ENCODE measurements at regions not wholly inside any gene's neighbourhood (a gene's known extent, or its start where the extent isn't known, plus 50 kb on each side); places are given as distances from the start of the nearest gene placed in this dataset.

- Histone ChIP-seq H3K27me3 (no peaks in the 10 kb centered on the region), H3K36me3 (no peaks in the 10 kb centered on the region), H3K4me1 (no peaks in the 10 kb centered on the region), H3K9me3 (peaks cover 0 to 7% (median 0%) of the 10 kb centered on the region in 3 donors), H3K4me3 (no peak overlapping the region), H3K27ac (no peak overlapping the region)
- WGBS, 2 donors (ENCODE audit: low coverage in 1 of 2) = 75% methylated on average over 5 to 6 of the region's 6 CpGs
- no peak for TF ChIP-seq EP300 (IDR thresholded peaks at IDR 0.05)
- TF ChIP-seq, protein P1, sequence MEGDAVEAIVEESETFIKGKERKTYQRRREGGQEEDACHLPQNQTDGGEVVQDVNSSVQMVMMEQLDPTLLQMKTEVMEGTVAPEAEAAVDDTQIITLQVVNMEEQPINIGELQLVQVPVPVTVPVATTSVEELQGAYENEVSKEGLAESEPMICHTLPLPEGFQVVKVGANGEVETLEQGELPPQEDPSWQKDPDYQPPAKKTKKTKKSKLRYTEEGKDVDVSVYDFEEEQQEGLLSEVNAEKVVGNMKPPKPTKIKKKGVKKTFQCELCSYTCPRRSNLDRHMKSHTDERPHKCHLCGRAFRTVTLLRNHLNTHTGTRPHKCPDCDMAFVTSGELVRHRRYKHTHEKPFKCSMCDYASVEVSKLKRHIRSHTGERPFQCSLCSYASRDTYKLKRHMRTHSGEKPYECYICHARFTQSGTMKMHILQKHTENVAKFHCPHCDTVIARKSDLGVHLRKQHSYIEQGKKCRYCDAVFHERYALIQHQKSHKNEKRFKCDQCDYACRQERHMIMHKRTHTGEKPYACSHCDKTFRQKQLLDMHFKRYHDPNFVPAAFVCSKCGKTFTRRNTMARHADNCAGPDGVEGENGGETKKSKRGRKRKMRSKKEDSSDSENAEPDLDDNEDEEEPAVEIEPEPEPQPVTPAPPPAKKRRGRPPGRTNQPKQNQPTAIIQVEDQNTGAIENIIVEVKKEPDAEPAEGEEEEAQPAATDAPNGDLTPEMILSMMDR (IDR thresholded peaks at IDR 0.05) = no peak
- TF ChIP-seq POLR2AphosphoS5 (IDR thresholded peaks at IDR 0.05) = no peak
- TF ChIP-seq POLR2A (IDR thresholded peaks at IDR 0.05) = no peak
- no peak for ATAC-seq
Measured at GRCh38 chr2:111219285-111219684, 98.6 kb downstream of the BCL2L11 start.

DNA sequence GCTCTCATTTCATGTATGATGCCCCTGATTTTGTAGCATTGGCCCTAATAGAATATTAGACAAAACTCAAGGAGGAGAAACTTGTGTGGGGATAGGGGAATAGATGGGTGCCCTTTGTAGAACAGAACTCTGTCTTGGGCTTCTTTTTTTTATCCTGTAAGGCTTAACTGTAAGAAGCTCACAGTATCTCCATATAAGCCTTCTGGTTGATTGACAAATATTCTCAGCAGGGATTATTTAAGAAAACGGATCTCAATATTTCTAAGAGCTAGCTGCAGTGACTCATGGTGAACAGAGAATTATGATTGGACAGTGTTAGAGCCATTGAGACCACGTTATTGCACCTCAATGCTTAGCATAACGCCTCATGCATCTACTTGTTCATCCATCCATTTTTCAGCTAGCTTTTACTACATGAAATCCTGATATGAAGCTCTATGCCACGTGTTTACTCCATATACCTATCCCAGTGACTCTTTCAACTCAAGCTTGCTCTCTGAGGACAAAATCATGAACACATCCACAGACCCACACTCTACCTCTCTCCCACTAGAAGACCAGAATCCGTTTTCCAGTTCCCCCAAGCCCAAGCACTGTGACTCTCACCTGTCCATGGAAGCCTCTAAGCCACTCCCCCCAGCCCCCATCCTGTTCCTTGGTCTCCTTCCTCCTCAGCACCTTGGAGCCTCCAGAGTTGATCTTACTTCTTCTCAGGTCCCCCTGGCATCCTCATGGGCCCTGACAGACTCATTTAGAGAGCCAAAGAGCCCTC is 99.2 kb downstream of the BCL2L11 start:
- no peaks in the 10 kb centered on the region for H3K36me3 ChIP-seq
- H3K27ac ChIP-seq = no peak overlapping the region
- no peak for ATAC-seq
- H3K4me1 ChIP-seq = no peaks in the 10 kb centered on the region
- no peaks in the 10 kb centered on the region for H3K27me3 ChIP-seq
- H3K4me3 ChIP-seq = no peak overlapping the region
- no peak for TF ChIP-seq EP300 (IDR thresholded peaks at IDR 0.05)
- TF ChIP-seq, protein P1 (IDR thresholded peaks at IDR 0.05) = no peak
- no peak for TF ChIP-seq POLR2AphosphoS5 (IDR thresholded peaks at IDR 0.05)
- no peak for TF ChIP-seq POLR2A (IDR thresholded peaks at IDR 0.05)
- 77 to 95% methylated on average over 5 of the region's 5 CpGs for WGBS, 2 donors (ENCODE audit: low coverage in 1 of 2)
- peaks cover 0 to under 1% (median 0%) of the 10 kb centered on the region in 3 donors for H3K9me3 ChIP-seq

- 100% methylated on average over 1 of the region's 1 CpG for WGBS, 2 donors (ENCODE audit: low coverage in 1 of 2)
- Histone ChIP-seq H3K36me3 (no peaks in the 10 kb centered on the region), H3K4me1 (no peaks in the 10 kb centered on the region), H3K4me3 (no peak overlapping the region), H3K27me3 (no peaks in the 10 kb centered on the region), H3K9me3 (no peaks in the 10 kb centered on the region), H3K27ac (no peak overlapping the region)
- TF ChIP-seq POLR2A (IDR thresholded peaks at IDR 0.05) = no peak
- no peak for TF ChIP-seq EP300 (IDR thresholded peaks at IDR 0.05)
- TF ChIP-seq POLR2AphosphoS5 (IDR thresholded peaks at IDR 0.05) = no peak
- TF ChIP-seq, protein P1 (IDR thresholded peaks at IDR 0.05) = no peak
- no peak for ATAC-seq
Measured at GRCh38 chr2:111220962-111221361, 100.2 kb downstream of the BCL2L11 start.

DNA sequence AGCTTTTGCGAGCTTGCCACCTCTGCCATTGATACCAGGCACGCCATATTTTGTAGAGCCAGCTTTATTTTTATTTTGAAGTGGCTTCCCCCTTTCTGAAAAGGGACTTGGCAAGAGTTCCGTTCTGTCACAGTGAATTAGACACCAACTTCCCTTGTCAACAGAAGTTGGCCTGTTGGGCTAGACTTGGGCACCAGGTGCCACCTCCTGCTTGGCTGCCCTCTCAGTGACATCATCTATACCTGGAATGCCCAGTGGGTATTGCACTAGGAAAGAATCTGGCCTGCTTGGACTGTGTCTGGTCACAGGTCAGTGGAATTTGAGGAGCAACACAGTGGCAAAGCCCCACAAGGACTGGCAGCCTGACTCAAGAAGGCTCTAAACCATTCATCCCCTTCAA is 101.0 kb downstream of the BCL2L11 start:
- H3K36me3 ChIP-seq = no peaks in the 10 kb centered on the region
- TF ChIP-seq, protein P1 (IDR thresholded peaks at IDR 0.05) = no peak
- no peak for TF ChIP-seq POLR2A (IDR thresholded peaks at IDR 0.05)
- no peaks in the 10 kb centered on the region for H3K27me3 ChIP-seq
- WGBS, 2 donors (ENCODE audit: low coverage in 1 of 2) = 80 to 100% methylated on average over 1 to 2 of the region's 3 CpGs
- no peaks in the 10 kb centered on the region for H3K9me3 ChIP-seq
- H3K4me3 ChIP-seq = no peak overlapping the region
- H3K4me1 ChIP-seq = no peaks in the 10 kb centered on the region
- ATAC-seq = no peak
- no peak overlapping the region for H3K27ac ChIP-seq

DNA sequence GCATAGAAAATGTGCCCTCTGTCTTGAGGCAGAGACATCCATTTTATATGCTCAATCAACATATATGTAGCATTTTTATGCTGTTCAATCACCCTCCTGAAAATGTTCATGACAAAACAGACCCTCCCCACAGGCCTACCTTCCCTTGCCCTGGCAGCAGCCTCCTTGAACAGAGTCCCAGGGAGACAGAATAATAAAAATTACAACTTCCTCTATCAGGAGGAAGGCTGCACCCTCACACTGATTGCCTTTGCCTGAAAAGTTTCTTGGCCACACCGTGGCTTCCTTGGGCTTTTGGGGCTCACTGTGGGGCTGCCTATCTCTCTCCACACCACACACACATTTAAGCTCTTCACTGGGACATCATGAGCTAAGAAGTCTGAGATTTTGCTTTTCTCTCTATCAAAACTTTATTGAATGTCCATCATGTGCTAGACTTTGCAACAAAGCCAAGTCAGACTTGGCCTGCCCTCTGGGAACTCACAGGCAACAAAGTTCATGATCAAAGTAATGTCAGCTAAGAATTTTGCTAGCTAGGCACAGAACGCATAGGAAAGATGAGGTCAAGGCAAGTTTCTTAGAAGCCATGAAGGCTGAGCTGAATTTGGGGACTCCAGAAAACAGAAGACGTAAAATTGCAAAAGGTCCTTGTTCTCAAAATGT is 101.6 kb downstream of the BCL2L11 start:
- ATAC-seq = no peak
- Histone ChIP-seq H3K36me3 (no peaks in the 10 kb centered on the region), H3K4me1 (no peaks in the 10 kb centered on the region), H3K4me3 (no peak overlapping the region), H3K27me3 (no peaks in the 10 kb centered on the region), H3K27ac (no peak overlapping the region), H3K9me3 (no peaks in the 10 kb centered on the region)
- no peak for TF ChIP-seq POLR2A (IDR thresholded peaks at IDR 0.05)
- TF ChIP-seq, protein P1 (IDR thresholded peaks at IDR 0.05) = no peak
- no peak for TF ChIP-seq EP300 (IDR thresholded peaks at IDR 0.05)
- no peak for TF ChIP-seq POLR2AphosphoS5 (IDR thresholded peaks at IDR 0.05)
- WGBS, 2 donors (ENCODE audit: low coverage in 1 of 2) = 95 to 100% methylated on average over 2 to 3 of the region's 3 CpGs

Data from gastroesophageal sphincter (tissue), 4 donors.